ENCODE measurements at regions not wholly inside any gene's neighbourhood (a gene's known extent, or its start where the extent isn't known, plus 50 kb on each side); places are given as distances from the start of the nearest gene placed in this dataset.
"Not testable (repeated sequence)": the region's sequence is repeated elsewhere in the genome, so short reads cannot be mapped to it uniquely, and the experiment has no call there.

GRCh38 chr6:6960571-6961251 is 147.1 kb upstream of the RREB1 start:
- Histone ChIP-seq H3K4me3 (replicated peaks; ENCODE audit: low read depth, low read length) (no peak overlapping the region), H3K27me3 (replicated peaks; ENCODE audit: control insufficient read depth, insufficient read depth, low read length) (no peaks in the 10 kb centered on the region), H3K36me3 (ENCODE audit: control insufficient read depth, insufficient read depth, low read length) (no peaks in the 10 kb centered on the region)
- no peak for DNase-seq (ENCODE audit: extremely low read depth, insufficient read length)
- TF ChIP-seq CTCF (IDR thresholded peaks at IDR 0.05; ENCODE audit: insufficient read depth, low read length, poor library complexity, severe bottlenecking): no peak

- Histone ChIP-seq H3K4me3 (replicated peaks; ENCODE audit: low read depth, low read length) (no peak overlapping the region), H3K27me3 (replicated peaks; ENCODE audit: control insufficient read depth, insufficient read depth, low read length) (no peaks in the 10 kb centered on the region), H3K36me3 (ENCODE audit: control insufficient read depth, insufficient read depth, low read length) (no peaks in the 10 kb centered on the region)
- DNase-seq (ENCODE audit: extremely low read depth, insufficient read length): no peak
- no peak for TF ChIP-seq CTCF (IDR thresholded peaks at IDR 0.05; ENCODE audit: insufficient read depth, low read length, poor library complexity, severe bottlenecking)
These were observed 145.7 kb upstream of the RREB1 start for GRCh38 chr6:6962086-6962485.

- Histone ChIP-seq H3K4me3 (replicated peaks; ENCODE audit: low read depth, low read length) (no peak overlapping the region), H3K36me3 (ENCODE audit: control insufficient read depth, insufficient read depth, low read length) (no peaks in the 10 kb centered on the region), H3K27me3 (replicated peaks; ENCODE audit: control insufficient read depth, insufficient read depth, low read length) (no peaks in the 10 kb centered on the region)
- no peak for TF ChIP-seq CTCF (IDR thresholded peaks at IDR 0.05; ENCODE audit: insufficient read depth, low read length, poor library complexity, severe bottlenecking)
- no peak for DNase-seq (ENCODE audit: extremely low read depth, insufficient read length)
These were observed 145.1 kb upstream of the RREB1 start for GRCh38 chr6:6962699-6963098.

GRCh38 chr6:6963390-6963789 is 144.4 kb upstream of the RREB1 start:
- H3K27me3 ChIP-seq (replicated peaks; ENCODE audit: control insufficient read depth, insufficient read depth, low read length); H3K4me3 ChIP-seq (replicated peaks; ENCODE audit: low read depth, low read length); DNase-seq (ENCODE audit: extremely low read depth, insufficient read length); H3K36me3 ChIP-seq (ENCODE audit: control insufficient read depth, insufficient read depth, low read length): not testable (repeated sequence)

GRCh38 chr6:6964675-6965074 is 143.1 kb upstream of the RREB1 start:
- Histone ChIP-seq H3K27me3 (replicated peaks; ENCODE audit: control insufficient read depth, insufficient read depth, low read length) (no peaks in the 10 kb centered on the region), H3K4me3 (replicated peaks; ENCODE audit: low read depth, low read length) (no peak overlapping the region), H3K36me3 (ENCODE audit: control insufficient read depth, insufficient read depth, low read length) (no peaks in the 10 kb centered on the region)
- no peak for TF ChIP-seq CTCF (IDR thresholded peaks at IDR 0.05; ENCODE audit: insufficient read depth, low read length, poor library complexity, severe bottlenecking)
- DNase-seq (ENCODE audit: extremely low read depth, insufficient read length): no peak

GRCh38 chr6:6966127-6966526 is 141.6 kb upstream of the RREB1 start:
- no peak for TF ChIP-seq CTCF (IDR thresholded peaks at IDR 0.05; ENCODE audit: insufficient read depth, low read length, poor library complexity, severe bottlenecking)

More at GRCh38 chr6:6966127-6966526, 141.6 kb upstream of the RREB1 start:
- Histone ChIP-seq H3K36me3 (ENCODE audit: control insufficient read depth, insufficient read depth, low read length) (no peaks in the 10 kb centered on the region), H3K4me3 (replicated peaks; ENCODE audit: low read depth, low read length) (no peak overlapping the region), H3K27me3 (replicated peaks; ENCODE audit: control insufficient read depth, insufficient read depth, low read length) (no peaks in the 10 kb centered on the region)
- no peak for DNase-seq (ENCODE audit: extremely low read depth, insufficient read length)
